HS-5 (cell line): ENCODE measurements at regions not wholly inside any gene's neighbourhood (a gene's known extent, or its start where the extent isn't known, plus 50 kb on each side); places are given as distances from the start of the nearest gene placed in this dataset.
"Not testable (repeated sequence)": the region's sequence is repeated elsewhere in the genome, so short reads cannot be mapped to it uniquely, and the experiment has no call there.

ENCODE experiments used
- DNase-seq: peaks from one replicate; pipeline ENCODE4 v3.0.0-alpha.2; 2012; ENCODE audit warnings: low read depth

- no peak for DNase-seq
Observed at GRCh38 chr3:178967177-178967532, 104.5 kb downstream of the ZMAT3 start.

- peak; percentile 22 for DNase-seq
Observed at GRCh38 chr3:178966299-178967176, 105.1 kb downstream of the ZMAT3 start.

- no peak for DNase-seq
Observed at GRCh38 chr3:178964551-178964950, 107.1 kb downstream of the ZMAT3 start.

- no peak for DNase-seq
Observed at GRCh38 chr3:178960918-178961317, 110.7 kb downstream of the ZMAT3 start.

GRCh38 chr3:178960181-178960580 is 111.4 kb downstream of the ZMAT3 start:
- DNase-seq = no peak

- DNase-seq = no peak
Observed at GRCh38 chr3:178950676-178951075, 120.9 kb downstream of the ZMAT3 start.

- DNase-seq = no peak
Observed at GRCh38 chr3:178949896-178950295, 121.7 kb downstream of the ZMAT3 start.

GRCh38 chr3:178948546-178948945 is 123.1 kb downstream of the ZMAT3 start:
- DNase-seq = no peak

- DNase-seq = no peak
Observed at GRCh38 chr3:178947738-178948137, 123.9 kb downstream of the ZMAT3 start.

- DNase-seq = not testable (repeated sequence)
Observed at GRCh38 chr3:178942261-178942660, 129.3 kb downstream of the ZMAT3 start.

GRCh38 chr3:178930116-178930515 is 141.5 kb downstream of the ZMAT3 start:
- no peak for DNase-seq

- DNase-seq = no peak
Observed at GRCh38 chr3:178916223-178916622, 155.4 kb downstream of the ZMAT3 start.

- no peak for DNase-seq
Observed at GRCh38 chr3:178915365-178915764, 156.2 kb downstream of the ZMAT3 start.

GRCh38 chr3:178907081-178907480 is 164.5 kb downstream of the ZMAT3 start:
- DNase-seq = no peak

GRCh38 chr3:178901204-178901603 is 170.4 kb downstream of the ZMAT3 start:
- no peak for DNase-seq

- no peak for DNase-seq
Observed at GRCh38 chr3:178900029-178900646, 171.5 kb downstream of the ZMAT3 start.

- no peak for DNase-seq
Observed at GRCh38 chr3:178895178-178895789, 176.3 kb downstream of the ZMAT3 start.
